ENCODE measurements at regions not wholly inside any gene's neighbourhood (a gene's known extent, or its start where the extent isn't known, plus 50 kb on each side); places are given as distances from the start of the nearest gene placed in this dataset.

- Histone ChIP-seq H3K27me3 (ENCODE audit: control insufficient read depth in 1 of 2, insufficient read depth in 2 of 2, low read length in 2 of 2) (peaks cover 0 to 13% of the 10 kb centered on the region in 2 donors), H3K9ac (ENCODE audit: low read length in 2 of 2) (peak overlapping the region in 1 of 2 donors; percentile 45), H3K4me3 (ENCODE audit: low read length in 2 of 2) (peak overlapping the region; percentile 50 to 77), H3K27ac (ENCODE audit: low read length) (peak overlapping the region; percentile 89), H3K4me1 (ENCODE audit: control insufficient read depth, insufficient read depth, low read length) (no peaks in the 10 kb centered on the region), H3K36me3 (ENCODE audit: control insufficient read depth in 2 of 2, insufficient read depth in 2 of 2, low read length in 2 of 2) (no peaks in the 10 kb centered on the region), H3K9me3 (ENCODE audit: control insufficient read depth in 2 of 2, low read length in 2 of 2) (peaks cover 0 to 8% of the 10 kb centered on the region in 2 donors)
Observed at GRCh38 chr6:26224940-26225847, 138.0 kb downstream of the HFE start.

- H3K27me3 ChIP-seq (ENCODE audit: control insufficient read depth in 1 of 2, insufficient read depth in 2 of 2, low read length in 2 of 2): peaks cover 0 to 13% of the 10 kb centered on the region in 2 donors
- no peaks in the 10 kb centered on the region for H3K36me3 ChIP-seq (ENCODE audit: control insufficient read depth in 2 of 2, insufficient read depth in 2 of 2, low read length in 2 of 2)
- no peaks in the 10 kb centered on the region for H3K4me1 ChIP-seq (ENCODE audit: control insufficient read depth, insufficient read depth, low read length)
- H3K9me3 ChIP-seq (ENCODE audit: control insufficient read depth in 2 of 2, low read length in 2 of 2): peaks cover 0 to 8% of the 10 kb centered on the region in 2 donors
- H3K9ac ChIP-seq (ENCODE audit: low read length in 2 of 2): no peak overlapping the region
- H3K4me3 ChIP-seq (ENCODE audit: low read length in 2 of 2): no peak overlapping the region
- H3K27ac ChIP-seq (ENCODE audit: low read length): no peak overlapping the region
Observed at GRCh38 chr6:26225848-26226578, 138.8 kb downstream of the HFE start.

- Histone ChIP-seq H3K27ac (ENCODE audit: low read length) (no peak overlapping the region), H3K9ac (ENCODE audit: low read length in 2 of 2) (no peak overlapping the region), H3K27me3 (ENCODE audit: control insufficient read depth in 1 of 2, insufficient read depth in 2 of 2, low read length in 2 of 2) (peaks cover 0 to 13% of the 10 kb centered on the region in 2 donors), H3K9me3 (ENCODE audit: control insufficient read depth in 2 of 2, low read length in 2 of 2) (peaks cover 0 to 8% of the 10 kb centered on the region in 2 donors), H3K4me3 (ENCODE audit: low read length in 2 of 2) (no peak overlapping the region), H3K4me1 (ENCODE audit: control insufficient read depth, insufficient read depth, low read length) (no peaks in the 10 kb centered on the region), H3K36me3 (ENCODE audit: control insufficient read depth in 2 of 2, insufficient read depth in 2 of 2, low read length in 2 of 2) (no peaks in the 10 kb centered on the region)
Observed at GRCh38 chr6:26226579-26226967, 138.4 kb upstream of the BTN3A2 start.

DNA sequence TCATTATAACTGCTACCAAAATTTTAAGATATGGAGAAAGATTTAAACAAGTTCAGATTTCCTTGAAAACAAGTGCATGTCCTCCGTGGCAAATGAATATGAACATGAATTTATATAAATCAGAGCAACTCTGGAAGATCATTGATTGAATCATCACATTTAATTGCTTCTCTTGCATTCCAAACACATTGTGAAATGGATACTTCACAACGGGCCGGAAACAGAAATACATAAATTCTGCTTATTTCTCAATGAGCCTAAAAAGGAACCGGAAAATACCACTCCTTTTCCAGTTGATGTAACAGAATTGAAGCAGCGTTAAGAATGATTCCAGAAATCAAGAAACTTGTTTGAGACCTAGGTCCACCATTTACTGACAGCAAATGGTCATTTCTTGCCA lies 134.6 kb upstream of the BTN3A2 start:
- Histone ChIP-seq H3K27me3 (ENCODE audit: control insufficient read depth in 1 of 2, insufficient read depth in 2 of 2, low read length in 2 of 2) (peaks cover 2 to 31% of the 10 kb centered on the region in 2 donors), H3K27ac (ENCODE audit: low read length) (no peak overlapping the region), H3K36me3 (ENCODE audit: control insufficient read depth in 2 of 2, insufficient read depth in 2 of 2, low read length in 2 of 2) (no peaks in the 10 kb centered on the region), H3K4me1 (ENCODE audit: control insufficient read depth, insufficient read depth, low read length) (peaks cover 6% of the 10 kb centered on the region), H3K9ac (ENCODE audit: low read length in 2 of 2) (no peak overlapping the region), H3K4me3 (ENCODE audit: low read length in 2 of 2) (no peak overlapping the region), H3K9me3 (ENCODE audit: control insufficient read depth in 2 of 2, low read length in 2 of 2) (peaks cover 0 to 5% of the 10 kb centered on the region in 2 donors)

DNA sequence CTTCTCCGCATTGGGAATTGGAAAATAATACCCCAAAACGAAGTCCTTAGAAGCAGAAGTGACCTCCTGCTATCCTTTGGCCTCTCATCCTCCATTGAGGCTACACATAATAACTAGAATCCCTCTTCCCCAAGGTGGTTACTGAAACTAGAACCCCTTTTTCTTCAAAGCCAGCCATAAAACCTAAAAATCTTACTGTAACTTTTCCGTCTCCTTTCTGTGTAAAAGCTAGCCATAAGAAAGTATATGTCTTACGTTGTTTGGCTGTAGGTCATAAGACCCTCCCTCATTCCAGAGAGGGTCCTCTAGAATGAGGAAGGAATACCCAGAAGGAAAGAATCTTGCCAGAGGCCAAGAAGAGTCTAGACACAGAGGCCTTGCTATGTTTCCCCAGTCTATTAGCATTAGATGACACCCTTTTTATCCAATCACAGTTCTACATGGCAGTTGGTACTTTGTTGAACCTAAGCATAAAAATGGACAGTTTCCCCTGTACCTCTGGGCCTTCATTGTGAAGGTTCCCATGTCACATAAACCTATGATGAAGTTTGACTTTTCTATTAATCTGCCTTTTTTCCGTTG lies 133.9 kb upstream of the BTN3A2 start:
- H3K9ac ChIP-seq (ENCODE audit: low read length in 2 of 2): no peak overlapping the region
- H3K27ac ChIP-seq (ENCODE audit: low read length): no peak overlapping the region
- no peaks in the 10 kb centered on the region for H3K9me3 ChIP-seq (ENCODE audit: control insufficient read depth in 2 of 2, low read length in 2 of 2)
- H3K4me1 ChIP-seq (ENCODE audit: control insufficient read depth, insufficient read depth, low read length): peaks cover 6% of the 10 kb centered on the region
- no peak overlapping the region for H3K4me3 ChIP-seq (ENCODE audit: low read length in 2 of 2)
- H3K36me3 ChIP-seq (ENCODE audit: control insufficient read depth in 2 of 2, insufficient read depth in 2 of 2, low read length in 2 of 2): no peaks in the 10 kb centered on the region
- H3K27me3 ChIP-seq (ENCODE audit: control insufficient read depth in 1 of 2, insufficient read depth in 2 of 2, low read length in 2 of 2): peaks cover 2 to 30% of the 10 kb centered on the region in 2 donors

GRCh38 chr6:26232306-26232939 lies 132.6 kb upstream of the BTN3A2 start:
- no peaks in the 10 kb centered on the region for H3K9me3 ChIP-seq (ENCODE audit: control insufficient read depth in 2 of 2, low read length in 2 of 2)
- no peak overlapping the region for H3K4me3 ChIP-seq (ENCODE audit: low read length in 2 of 2)
- H3K27ac ChIP-seq (ENCODE audit: low read length): no peak overlapping the region
- H3K9ac ChIP-seq (ENCODE audit: low read length in 2 of 2): no peak overlapping the region
- peaks cover 6% of the 10 kb centered on the region for H3K4me1 ChIP-seq (ENCODE audit: control insufficient read depth, insufficient read depth, low read length)
- H3K36me3 ChIP-seq (ENCODE audit: control insufficient read depth in 2 of 2, insufficient read depth in 2 of 2, low read length in 2 of 2): no peaks in the 10 kb centered on the region
- H3K27me3 ChIP-seq (ENCODE audit: control insufficient read depth in 1 of 2, insufficient read depth in 2 of 2, low read length in 2 of 2): peaks cover 2 to 30% of the 10 kb centered on the region in 2 donors

- H3K27me3 ChIP-seq (ENCODE audit: control insufficient read depth in 1 of 2, insufficient read depth in 2 of 2, low read length in 2 of 2): peaks cover 2 to 30% of the 10 kb centered on the region in 2 donors
- H3K27ac ChIP-seq (ENCODE audit: low read length): no peak overlapping the region
- H3K9me3 ChIP-seq (ENCODE audit: control insufficient read depth in 2 of 2, low read length in 2 of 2): no peaks in the 10 kb centered on the region
- H3K9ac ChIP-seq (ENCODE audit: low read length in 2 of 2): peak overlapping the region in 1 of 2 donors; percentile 79
- peak overlapping the region; percentile 63 to 74 for H3K4me3 ChIP-seq (ENCODE audit: low read length in 2 of 2)
- no peaks in the 10 kb centered on the region for H3K36me3 ChIP-seq (ENCODE audit: control insufficient read depth in 2 of 2, insufficient read depth in 2 of 2, low read length in 2 of 2)
- peaks cover 6% of the 10 kb centered on the region for H3K4me1 ChIP-seq (ENCODE audit: control insufficient read depth, insufficient read depth, low read length)
Observed at GRCh38 chr6:26232940-26233648, 131.9 kb upstream of the BTN3A2 start.

DNA sequence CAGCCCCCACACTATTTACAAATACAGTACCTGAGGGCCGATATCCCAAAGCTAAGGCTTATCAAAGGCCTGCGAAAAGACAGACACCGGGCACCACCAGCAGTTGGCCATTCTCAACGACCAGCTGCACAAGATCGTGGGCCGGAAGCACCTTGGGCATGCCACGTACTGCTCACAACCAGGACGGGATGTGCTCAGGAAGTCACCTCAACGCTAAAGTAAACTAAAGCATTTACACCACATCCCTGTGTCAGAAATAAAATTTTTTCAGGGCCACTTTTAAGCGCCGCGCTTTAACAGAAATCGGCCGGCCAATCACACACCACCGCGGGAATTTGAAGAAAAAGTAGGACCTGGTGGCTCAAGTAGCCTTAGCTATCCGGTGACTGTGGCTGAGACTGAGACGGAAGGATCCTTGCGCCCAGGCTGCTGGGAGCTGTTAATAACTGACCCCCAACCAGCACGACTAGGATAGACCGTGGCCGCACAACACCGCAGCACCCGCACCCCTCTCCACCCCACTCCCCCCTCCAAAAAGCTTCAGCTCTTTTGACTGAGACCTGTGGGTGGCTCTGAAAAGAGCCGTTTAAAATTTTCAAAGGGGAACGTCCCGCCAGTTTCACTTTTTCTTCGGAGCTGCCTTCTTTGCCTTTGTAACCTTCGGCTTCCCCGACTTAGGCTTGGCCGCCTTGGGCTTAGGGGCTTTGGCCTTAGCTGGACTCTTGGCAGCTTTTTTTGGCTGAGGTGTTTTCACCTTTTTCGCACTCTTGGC lies 131.2 kb upstream of the BTN3A2 start:
- peak overlapping the region; percentile 63 to 74 for H3K4me3 ChIP-seq (ENCODE audit: low read length in 2 of 2)
- H3K9ac ChIP-seq (ENCODE audit: low read length in 2 of 2): peak overlapping the region; percentile 72 to 79
- no peaks in the 10 kb centered on the region for H3K9me3 ChIP-seq (ENCODE audit: control insufficient read depth in 2 of 2, low read length in 2 of 2)
- H3K27ac ChIP-seq (ENCODE audit: low read length): peak overlapping the region; percentile 73
- no peaks in the 10 kb centered on the region for H3K36me3 ChIP-seq (ENCODE audit: control insufficient read depth in 2 of 2, insufficient read depth in 2 of 2, low read length in 2 of 2)
- H3K4me1 ChIP-seq (ENCODE audit: control insufficient read depth, insufficient read depth, low read length): peaks cover 6% of the 10 kb centered on the region
- H3K27me3 ChIP-seq (ENCODE audit: control insufficient read depth in 1 of 2, insufficient read depth in 2 of 2, low read length in 2 of 2): peaks cover 2 to 30% of the 10 kb centered on the region in 2 donors

DNA sequence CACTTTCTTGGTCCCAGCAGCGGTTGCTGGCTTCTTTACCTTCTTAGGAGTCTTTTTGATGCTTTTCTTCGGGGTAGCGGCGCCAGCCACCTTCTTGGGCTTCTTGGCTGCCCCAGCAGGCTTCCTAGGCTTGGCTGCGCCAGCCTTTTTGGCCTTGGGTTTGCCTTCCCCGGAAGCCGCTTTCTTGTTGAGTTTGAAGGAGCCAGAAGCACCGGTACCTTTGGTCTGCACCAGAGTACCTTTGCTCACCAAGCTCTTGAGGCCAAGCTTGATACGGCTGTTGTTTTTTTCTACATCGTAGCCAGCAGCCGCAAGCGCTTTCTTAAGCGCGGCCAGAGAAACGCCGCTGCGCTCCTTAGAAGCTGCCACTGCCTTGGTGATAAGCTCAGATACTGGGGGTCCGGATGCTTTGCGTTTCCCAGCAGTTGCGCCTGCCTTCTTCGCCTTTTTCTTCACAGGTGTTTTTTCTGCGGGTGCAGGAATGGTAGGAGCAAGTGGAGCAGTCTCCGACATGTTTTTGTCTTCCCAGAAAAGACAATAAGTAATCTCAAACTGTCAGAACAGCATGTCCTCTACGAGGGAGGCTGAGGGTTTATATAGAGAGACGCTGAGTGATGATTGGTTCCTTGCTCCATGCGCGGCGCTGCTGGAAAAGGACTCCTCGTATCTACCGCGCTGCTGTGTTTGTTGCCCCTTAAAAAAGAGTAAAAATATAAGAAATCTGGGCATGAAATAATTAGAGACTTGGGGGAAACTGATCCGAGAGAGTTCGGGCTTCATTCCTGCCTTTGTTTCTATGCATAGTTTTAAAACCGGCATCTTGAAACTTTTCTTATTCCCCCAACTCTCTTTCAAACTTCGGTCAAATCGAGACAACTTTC lies 130.3 kb upstream of the BTN3A2 start:
- H3K27me3 ChIP-seq (ENCODE audit: control insufficient read depth in 1 of 2, insufficient read depth in 2 of 2, low read length in 2 of 2): peaks cover 2 to 30% of the 10 kb centered on the region in 2 donors
- H3K4me1 ChIP-seq (ENCODE audit: control insufficient read depth, insufficient read depth, low read length): peaks cover 6% of the 10 kb centered on the region
- H3K4me3 ChIP-seq (ENCODE audit: low read length in 2 of 2): peak overlapping the region; percentile 63 to 74
- H3K9ac ChIP-seq (ENCODE audit: low read length in 2 of 2): peak overlapping the region; percentile 72 to 79
- no peaks in the 10 kb centered on the region for H3K36me3 ChIP-seq (ENCODE audit: control insufficient read depth in 2 of 2, insufficient read depth in 2 of 2, low read length in 2 of 2)
- peak overlapping the region; percentile 73 for H3K27ac ChIP-seq (ENCODE audit: low read length)
- no peaks in the 10 kb centered on the region for H3K9me3 ChIP-seq (ENCODE audit: control insufficient read depth in 2 of 2, low read length in 2 of 2)
